K562 (cell line): ENCODE measurements at regions not wholly inside any gene's neighbourhood (a gene's known extent, or its start where the extent isn't known, plus 50 kb on each side); places are given as distances from the start of the nearest gene placed in this dataset.

ENCODE experiments used
- ATAC-seq: fragments of 200-7000 bp; cut with Tn5 transposase; 3 replicates; pipeline ENCODE4 v1.9.1; 2020; ENCODE audit warnings: moderate library complexity
- BruUV-seq: library from RNA; stranded (reverse); fragments of 400-500 nt; replicated peaks from 2 replicates; lab custom pipeline; 2021; lab: Mats Ljungman, UMichigan
- CTCF ChIA-PET: fragments of 300-600 bp; formaldehyde crosslinking; extraction: SDS; loops from one replicate; lab custom pipeline; 2021; ENCODE audit warnings: low intra/inter-chr PET ratio; lab: Yijun Ruan, JAX
- POLR2A ChIA-PET: fragments of 300-600, 350-650 bp; sonication (Branson Sonifier 250); formaldehyde crosslinking; extraction: SDS; loops from one replicate; lab custom pipeline; 2021; ENCODE audit warnings: antibody characterized with exemption, inconsistent platforms; lab: Yijun Ruan, JAX
- DNase-seq, 4 experiments: peaks; one replicate each; pipeline versions ENCODE4 v3.0.0 to v3.0.0-alpha.2; 2011 to 2018; ENCODE audit warnings: low spot score in 3 of 4, mixed read lengths in 3 of 4; ENCODE audit errors: extremely low read depth in 1 of 4
- FAIRE-seq: peaks from 2 replicates; lab custom pipeline; 2011; peaks lifted over from hg19 to GRCh38; lab: Jason Lieb, UNC
- H2AFZ ChIP-seq: 2 replicates; pipeline ENCODE4 v1.6.0; 2011; ENCODE audit warnings: low read depth, low read length, control low read depth, inconsistent platforms
- H3K27ac ChIP-seq: fragments of 200-600 bp; 3 replicates; pipeline ENCODE4 v1.8.0; 2011; ENCODE audit warnings: low read depth, mild to moderate bottlenecking, control low read depth, inconsistent platforms, low read length, moderate library complexity, mixed read lengths; ENCODE audit errors: extremely low read depth
- H3K27me3 ChIP-seq, 2 experiments: fragments of 300-600 bp in 1 of 2; 2 replicates in 1 of 2; 3 replicates in 1 of 2; pipeline versions ENCODE4 v1.6.0 to v1.8.0; 2011; ENCODE audit warnings: inconsistent platforms in 2 of 2, low read length in 2 of 2, mild to moderate bottlenecking in 1 of 2, mixed read lengths in 1 of 2, moderate library complexity in 1 of 2; ENCODE audit not compliant: control insufficient read depth in 2 of 2, insufficient read depth in 2 of 2
- H3K36me3 ChIP-seq: fragments of 300-600 bp; 3 replicates; pipeline ENCODE4 v1.8.0; 2011; ENCODE audit warnings: mild to moderate bottlenecking, low read length, inconsistent platforms; ENCODE audit not compliant: control insufficient read depth, insufficient read depth
- H3K4me1 ChIP-seq, 2 experiments: fragments of 200-600 bp in 1 of 2; replicated peaks in 1 of 2; 2 replicates in 1 of 2; 3 replicates in 1 of 2; pipeline versions ENCODE4 v1.5.1 to v1.8.0; 2011; ENCODE audit warnings: inconsistent platforms in 2 of 2, low read length in 2 of 2, mild to moderate bottlenecking in 1 of 2, mixed read lengths in 1 of 2, moderate library complexity in 1 of 2; ENCODE audit not compliant: control insufficient read depth in 2 of 2, insufficient read depth in 2 of 2
- H3K4me2 ChIP-seq: 2 replicates; pipeline ENCODE4 v1.6.1; 2011; ENCODE audit warnings: low read length, control low read depth, inconsistent platforms, mixed read lengths; ENCODE audit not compliant: insufficient read depth
- H3K4me3 ChIP-seq: fragments of 200-600 bp; sonication (generic), shearing (Covaris generic); 2 replicates; pipeline ENCODE4 v1.5.1; 2016; ENCODE audit warnings: control low read depth, inconsistent platforms
- H3K79me2 ChIP-seq: fragments of 200-600 bp; 3 replicates; pipeline ENCODE4 v1.8.0; 2011; ENCODE audit warnings: low read length, inconsistent platforms; ENCODE audit not compliant: control insufficient read depth, insufficient read depth
- H3K9ac ChIP-seq, 2 experiments: 2 replicates each; pipeline versions ENCODE4 v1.6.0 to v1.6.1; 2011; ENCODE audit warnings: low read depth in 2 of 2, low read length in 2 of 2, control low read depth in 1 of 2, inconsistent platforms in 1 of 2, mild to moderate bottlenecking in 1 of 2, mixed read lengths in 1 of 2; ENCODE audit not compliant: insufficient read depth in 1 of 2
- H3K9me1 ChIP-seq: one replicate; pipeline ENCODE4 v1.6.0; 2011; ENCODE audit warnings: inconsistent platforms, mild to moderate bottlenecking, low read length, moderate library complexity; ENCODE audit not compliant: control insufficient read depth, insufficient read depth
- H3K9me3 ChIP-seq: replicated peaks from 2 replicates; pipeline ENCODE4 v1.5.1; 2011; ENCODE audit warnings: low read depth, low read length, inconsistent platforms; ENCODE audit not compliant: control insufficient read depth, insufficient read depth
- H4K20me1 ChIP-seq: replicated peaks from 2 replicates; pipeline ENCODE4 v1.6.1; 2011; ENCODE audit warnings: low read length, inconsistent platforms, mixed read lengths; ENCODE audit not compliant: control insufficient read depth, insufficient read depth
- ADNP ChIP-seq: fragments of 200-800 bp; sonication (Bioruptor generic); IDR thresholded peaks from 2 replicates; pipeline ENCODE4 v1.6.1; 2016; ENCODE audit warnings: missing genetic modification characterization, missing compliant biosample characterization
- C11orf30 ChIP-seq: fragments of 450-650 bp; IDR thresholded peaks from 2 replicates; pipeline ENCODE4 v1.6.1; 2016; ENCODE audit warnings: low read depth, mild to moderate bottlenecking
- DDX20 ChIP-seq: fragments of 450-650 bp; IDR thresholded peaks from 2 replicates; pipeline ENCODE4 v1.6.1; 2016; ENCODE audit warnings: missing genetic modification characterization, low read depth, mild to moderate bottlenecking, missing compliant biosample characterization, moderate library complexity
- HCFC1 ChIP-seq: IDR thresholded peaks from 2 replicates; pipeline ENCODE4 v1.6.1; 2012; ENCODE audit warnings: low read depth, low read length, improper control_type of control experiment
- ID3 ChIP-seq, 2 experiments: fragments of 250-450 bp in 1 of 2; fragments of 450-650 bp in 1 of 2; sonication (Bioruptor Pico) in 1 of 2; IDR thresholded peaks; 2 replicates each; pipeline versions ENCODE4 v1.6.1 to v1.8.0; 2016 to 2021; ENCODE audit warnings: mild to moderate bottlenecking in 2 of 2, moderate library complexity in 2 of 2, missing compliant biosample characterization in 1 of 2, missing genetic modification characterization in 1 of 2
- KLF10 ChIP-seq: fragments of 250-450 bp; sonication (Bioruptor Pico); IDR thresholded peaks from 2 replicates; pipeline ENCODE4 v1.6.1; 2021; ENCODE audit warnings: matching md5 sums
- MTA2 ChIP-seq: fragments of 450-650 bp; IDR thresholded peaks from 2 replicates; pipeline ENCODE4 v1.6.1; 2016; ENCODE audit warnings: low read depth
- NCOA4 ChIP-seq: fragments of 450-650 bp; IDR thresholded peaks from 2 replicates; pipeline ENCODE4 v1.6.1; 2018; ENCODE audit warnings: mild to moderate bottlenecking; ENCODE audit not compliant: partially characterized antibody
- SRF ChIP-seq, 2 experiments: fragments of 250-450, 450-650 bp in 1 of 2; sonication (Bioruptor Pico) in 1 of 2; sonication (generic) in 1 of 2; formaldehyde crosslinking; IDR thresholded peaks; 2 replicates each; pipeline versions ENCODE4 v1.5.0 to v1.5.1; 2020 to 2022; ENCODE audit warnings: mild to moderate bottlenecking in 1 of 2, missing genetic modification reagents in 1 of 2
- SRSF1 ChIP-seq: fragments of 200-400 bp; formaldehyde crosslinking; IDR thresholded peaks from 2 replicates; pipeline ENCODE4 v1.6.1; 2017; ENCODE audit warnings: mild to moderate bottlenecking, low read depth, low read length, moderate library complexity
- TFAP4 ChIP-seq: sonication (generic); formaldehyde crosslinking; IDR thresholded peaks from 2 replicates; pipeline ENCODE4 v1.8.0; 2022; ENCODE audit warnings: missing genetic modification reagents, mild to moderate bottlenecking, moderate library complexity, borderline replicate concordance
- U2AF2 ChIP-seq: fragments of 200-400 bp; formaldehyde crosslinking; optimal IDR thresholded peaks from 2 replicates; pipeline ENCODE3; 2017; ENCODE audit warnings: low read depth, mild to moderate bottlenecking, low read length
- WHSC1 ChIP-seq: IDR thresholded peaks from one replicate; pipeline ENCODE4 v1.6.1; 2012; ENCODE audit warnings: low read length, control low read depth, inconsistent platforms
- ZNF644 ChIP-seq: fragments of 200-800 bp; sonication (Bioruptor generic); IDR thresholded peaks from 2 replicates; pipeline ENCODE4 v1.6.1; 2016; ENCODE audit warnings: low read depth, missing genetic modification characterization, missing compliant biosample characterization
- WGBS: fragments of 100-300 bp; shearing (Covaris generic); methylation state at CpG from one replicate; pipeline ENCODE4 v1.1.6; 2016; ENCODE audit warnings: low coverage, mixed read lengths; ENCODE audit not compliant: insufficient coverage; ENCODE audit errors: missing lambda C conversion rate; 5-methylcytosine and 5-hydroxymethylcytosine counted together
- in situ Hi-C: fragments of 300-500 bp; cut with MboI; formaldehyde crosslinking; loops from 4 replicates; pipeline ENCODE4 v1.15.0; 2018; ENCODE audit warnings: inconsistent platforms, mixed read lengths
- intact Hi-C: fragments of 100-400 bp; cut with micrococcal nuclease; formaldehyde crosslinking; loops from 2 replicates; pipeline ENCODE4 v1.14.2; 2022
- TF ChIP-seq, protein P1 (sequence below): fragments of 250-450 bp; sonication (Bioruptor Pico); IDR thresholded peaks from 2 replicates; pipeline ENCODE4 v1.4.0; 2020

GRCh38 chr6:845101-845500 is 152.2 kb upstream of the EXOC2 start:
- no peak overlapping the region for H3K4me3 ChIP-seq
- H3K4me1 ChIP-seq: peaks cover 0 to 5% of the 10 kb centered on the region in 2 experiments; a peak in 1 of 5 replicates
- DNase-seq: no peak
- POLR2A ChIA-PET: no interaction called here
- WGBS: 4% methylated on average over 2 of the region's 2 CpGs
- no peaks in the 10 kb centered on the region for H3K79me2 ChIP-seq
- no peaks in the 10 kb centered on the region for H3K36me3 ChIP-seq
- H3K9me3 ChIP-seq: no peaks in the 10 kb centered on the region
- H2AFZ ChIP-seq: no peak overlapping the region
- TF ChIP-seq ZNF644 (tag): no peak
- no peak for TF ChIP-seq SRSF1
- no peak for TF ChIP-seq TFAP4 (CRISPR knock-in tag)
- no peak for TF ChIP-seq ADNP (tag)
- no peak for TF ChIP-seq WHSC1
- TF ChIP-seq, protein P1, sequence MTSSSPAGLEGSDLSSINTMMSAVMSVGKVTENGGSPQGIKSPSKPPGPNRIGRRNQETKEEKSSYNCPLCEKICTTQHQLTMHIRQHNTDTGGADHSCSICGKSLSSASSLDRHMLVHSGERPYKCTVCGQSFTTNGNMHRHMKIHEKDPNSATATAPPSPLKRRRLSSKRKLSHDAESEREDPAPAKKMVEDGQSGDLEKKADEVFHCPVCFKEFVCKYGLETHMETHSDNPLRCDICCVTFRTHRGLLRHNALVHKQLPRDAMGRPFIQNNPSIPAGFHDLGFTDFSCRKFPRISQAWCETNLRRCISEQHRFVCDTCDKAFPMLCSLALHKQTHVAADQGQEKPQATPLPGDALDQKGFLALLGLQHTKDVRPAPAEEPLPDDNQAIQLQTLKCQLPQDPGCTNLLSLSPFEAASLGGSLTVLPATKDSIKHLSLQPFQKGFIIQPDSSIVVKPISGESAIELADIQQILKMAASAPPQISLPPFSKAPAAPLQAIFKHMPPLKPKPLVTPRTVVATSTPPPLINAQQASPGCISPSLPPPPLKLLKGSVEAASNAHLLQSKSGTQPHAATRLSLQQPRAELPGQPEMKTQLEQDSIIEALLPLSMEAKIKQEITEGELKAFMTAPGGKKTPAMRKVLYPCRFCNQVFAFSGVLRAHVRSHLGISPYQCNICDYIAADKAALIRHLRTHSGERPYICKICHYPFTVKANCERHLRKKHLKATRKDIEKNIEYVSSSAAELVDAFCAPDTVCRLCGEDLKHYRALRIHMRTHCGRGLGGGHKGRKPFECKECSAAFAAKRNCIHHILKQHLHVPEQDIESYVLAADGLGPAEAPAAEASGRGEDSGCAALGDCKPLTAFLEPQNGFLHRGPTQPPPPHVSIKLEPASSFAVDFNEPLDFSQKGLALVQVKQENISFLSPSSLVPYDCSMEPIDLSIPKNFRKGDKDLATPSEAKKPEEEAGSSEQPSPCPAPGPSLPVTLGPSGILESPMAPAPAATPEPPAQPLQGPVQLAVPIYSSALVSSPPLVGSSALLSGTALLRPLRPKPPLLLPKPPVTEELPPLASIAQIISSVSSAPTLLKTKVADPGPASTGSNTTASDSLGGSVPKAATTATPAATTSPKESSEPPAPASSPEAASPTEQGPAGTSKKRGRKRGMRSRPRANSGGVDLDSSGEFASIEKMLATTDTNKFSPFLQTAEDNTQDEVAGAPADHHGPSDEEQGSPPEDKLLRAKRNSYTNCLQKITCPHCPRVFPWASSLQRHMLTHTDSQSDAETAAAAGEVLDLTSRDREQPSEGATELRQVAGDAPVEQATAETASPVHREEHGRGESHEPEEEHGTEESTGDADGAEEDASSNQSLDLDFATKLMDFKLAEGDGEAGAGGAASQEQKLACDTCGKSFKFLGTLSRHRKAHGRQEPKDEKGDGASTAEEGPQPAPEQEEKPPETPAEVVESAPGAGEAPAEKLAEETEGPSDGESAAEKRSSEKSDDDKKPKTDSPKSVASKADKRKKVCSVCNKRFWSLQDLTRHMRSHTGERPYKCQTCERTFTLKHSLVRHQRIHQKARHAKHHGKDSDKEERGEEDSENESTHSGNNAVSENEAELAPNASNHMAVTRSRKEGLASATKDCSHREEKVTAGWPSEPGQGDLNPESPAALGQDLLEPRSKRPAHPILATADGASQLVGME (CRISPR knock-in tag): no peak
- TF ChIP-seq KLF10: no peak
- no peak for TF ChIP-seq DDX20 (tag)
- TF ChIP-seq U2AF2: no peak
- TF ChIP-seq C11orf30: no peak
- TF ChIP-seq ID3 (CRISPR knock-in tag; IDR thresholded peaks at IDR 0.05): no peak
- TF ChIP-seq ID3 (tag; IDR thresholded peaks at IDR 0.05): no peak
- no peak for TF ChIP-seq HCFC1
- TF ChIP-seq MTA2: no peak
- no peak for TF ChIP-seq NCOA4
- no peak for TF ChIP-seq SRF (CRISPR knock-in tag; IDR thresholded peaks at IDR 0.05)
- TF ChIP-seq, all 486 proteins: peak for 0
- H3K9ac ChIP-seq: no peak overlapping the region
- CTCF ChIA-PET: no interaction called here
- no TSS peak for BruUV-seq
- in situ Hi-C loops: no loop called here
- ATAC-seq (no peak), FAIRE-seq (no peak)
- H3K27me3 ChIP-seq: peaks cover 2 to 9% of the 10 kb centered on the region in 2 experiments; a peak in 3 of 5 replicates
- H4K20me1 ChIP-seq: no peaks in the 10 kb centered on the region
- intact Hi-C loops: no loop called here
- H3K4me2 ChIP-seq: no peak overlapping the region
- no peaks in the 10 kb centered on the region for H3K9me1 ChIP-seq
- H3K27ac ChIP-seq: no peak overlapping the region
